Fibroblast of upper back skin (primary cell): ENCODE measurements at regions not wholly inside any gene's neighbourhood (a gene's known extent, or its start where the extent isn't known, plus 50 kb on each side); places are given as distances from the start of the nearest gene placed in this dataset.
"Not testable (repeated sequence)": the region's sequence is repeated elsewhere in the genome, so short reads cannot be mapped to it uniquely, and the experiment has no call there.

ENCODE experiments used
- DNase-seq: peaks from one replicate; pipeline ENCODE4 v3.0.0-alpha.2; 2013

- no peak for DNase-seq
Observed at GRCh38 chr10:63929831-63930467, 408.7 kb downstream of the REEP3 start.

- no peak for DNase-seq
Observed at GRCh38 chr10:63930584-63930983, 409.4 kb downstream of the REEP3 start.

GRCh38 chr10:63935705-63936104 is 414.5 kb downstream of the REEP3 start:
- no peak for DNase-seq

GRCh38 chr10:63940277-63940922 is 419.2 kb downstream of the REEP3 start:
- no peak for DNase-seq

- DNase-seq: no peak
Observed at GRCh38 chr10:63964406-63964805, 443.2 kb downstream of the REEP3 start.

GRCh38 chr10:63965846-63966245 is 444.6 kb downstream of the REEP3 start:
- DNase-seq: no peak

GRCh38 chr10:63972949-63973827 is 452.0 kb downstream of the REEP3 start:
- DNase-seq: no peak

- peak; percentile 32 for DNase-seq
Observed at GRCh38 chr10:63976538-63976937, 455.3 kb downstream of the REEP3 start.

- peak; percentile 33 for DNase-seq
Observed at GRCh38 chr10:63977329-63977923, 456.2 kb downstream of the REEP3 start.

- not testable (repeated sequence) for DNase-seq
Observed at GRCh38 chr10:63980870-63981269, 459.7 kb downstream of the REEP3 start.

- DNase-seq: not testable (repeated sequence)
Observed at GRCh38 chr10:63984061-63984460, 462.9 kb downstream of the REEP3 start.

- no peak for DNase-seq
Observed at GRCh38 chr10:63986536-63986935, 465.3 kb downstream of the REEP3 start.

- no peak for DNase-seq
Observed at GRCh38 chr10:63987212-63987611, 466.0 kb downstream of the REEP3 start.

GRCh38 chr10:63994371-63994770 is 473.2 kb downstream of the REEP3 start:
- DNase-seq: no peak

- no peak for DNase-seq
Observed at GRCh38 chr10:64007157-64007556, 486.0 kb downstream of the REEP3 start.

GRCh38 chr10:64010711-64011110 is 489.5 kb downstream of the REEP3 start:
- no peak for DNase-seq

- no peak for DNase-seq
Observed at GRCh38 chr10:64011912-64012714, 490.9 kb downstream of the REEP3 start.

GRCh38 chr10:64014281-64014680 is 493.1 kb downstream of the REEP3 start:
- no peak for DNase-seq

- no peak for DNase-seq
Observed at GRCh38 chr10:64023926-64024470, 502.8 kb downstream of the REEP3 start.

GRCh38 chr10:64033711-64034110 is 512.5 kb downstream of the REEP3 start:
- peak; percentile 43 for DNase-seq

- peak; percentile 47 for DNase-seq
Observed at GRCh38 chr10:64036321-64036930, 515.2 kb downstream of the REEP3 start.
